Uterus (tissue), 2 donors: ENCODE measurements at regions not wholly inside any gene's neighbourhood (a gene's known extent, or its start where the extent isn't known, plus 50 kb on each side); places are given as distances from the start of the nearest gene placed in this dataset.

Source experiments
- CTCF ChIP-seq, 4 experiments: fragments of 200-600 bp in 2 of 4; fragments of 450-650 bp in 2 of 4; sonication (generic) in 2 of 4; IDR thresholded peaks; one replicate each; pipeline ENCODE4 v1.5.1; 2016 to 2019; ENCODE audit warnings: antibody characterized with exemption in 4 of 4, mild to moderate bottlenecking in 2 of 4, moderate library complexity in 1 of 4
- POLR2A ChIP-seq, 2 donors: fragments of 450-650 bp; IDR thresholded peaks; one replicate each; pipeline ENCODE4 v1.6.1; 2016; ENCODE audit warnings: antibody characterized with exemption in 2 of 2, mild to moderate bottlenecking in 1 of 2, moderate library complexity in 1 of 2

- TF ChIP-seq POLR2A (IDR thresholded peaks at IDR 0.05) (no peak), CTCF (IDR thresholded peaks at IDR 0.05) (no peak)
These were observed 56.1 kb upstream of the MAF start for GRCh38 chr16:79656553-79657115.
